ENCODE measurements at regions not wholly inside any gene's neighbourhood (a gene's known extent, or its start where the extent isn't known, plus 50 kb on each side); places are given as distances from the start of the nearest gene placed in this dataset.
"Not testable (repeated sequence)": the region's sequence is repeated elsewhere in the genome, so short reads cannot be mapped to it uniquely, and the experiment has no call there.

DNA sequence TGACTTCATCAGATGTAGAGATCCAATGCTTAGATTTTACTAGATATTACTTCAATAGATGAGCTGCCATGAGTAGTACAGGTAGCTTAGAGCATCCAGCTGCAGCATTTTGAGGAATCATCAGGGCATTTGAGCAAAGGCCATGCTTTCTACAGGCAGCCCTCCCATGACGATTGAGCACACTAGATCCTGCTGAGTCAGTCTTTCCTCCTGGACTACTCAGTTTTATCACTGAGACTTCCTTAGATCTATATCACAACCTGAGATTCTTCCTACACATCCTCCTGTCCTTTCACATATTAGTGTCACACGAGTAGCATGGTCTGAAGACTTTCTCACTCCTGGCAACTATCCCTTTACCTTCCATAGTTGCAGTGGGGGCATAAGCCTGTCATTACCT, 1401.8 kb downstream of the FSCB start:
- no peaks in the 10 kb centered on the region for H3K9me3 ChIP-seq

DNA sequence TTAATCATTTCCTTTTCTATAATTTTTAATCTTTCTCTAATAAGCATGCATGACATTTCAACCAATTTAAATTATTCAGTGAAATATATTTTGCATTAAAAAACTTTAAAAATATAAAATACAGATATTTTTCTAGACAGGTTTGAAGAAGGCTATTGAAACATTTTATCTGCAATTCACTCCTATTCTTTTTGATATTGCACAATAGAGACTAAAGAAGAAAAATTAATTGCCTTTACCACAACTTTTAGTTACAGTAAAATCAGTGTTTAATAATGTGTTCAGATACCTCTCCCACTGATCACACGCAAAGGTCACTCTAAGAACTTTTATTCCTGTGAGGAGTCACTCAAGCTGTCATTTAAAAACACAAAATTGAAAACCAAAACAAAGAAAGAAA, 1416.7 kb downstream of the FSCB start:
- intact Hi-C loops (cut with DNase I): no loop called here
- Histone ChIP-seq H3K4me1 (no peaks in the 10 kb centered on the region), H3K4me3 (no peak overlapping the region), H3K27ac (no peak overlapping the region), H3K9me3 (peaks cover 0 to 5% of the 10 kb centered on the region in 2 donors), H3K36me3 (no peaks in the 10 kb centered on the region), H3K27me3 (no peaks in the 10 kb centered on the region)
- TF ChIP-seq, protein P1, sequence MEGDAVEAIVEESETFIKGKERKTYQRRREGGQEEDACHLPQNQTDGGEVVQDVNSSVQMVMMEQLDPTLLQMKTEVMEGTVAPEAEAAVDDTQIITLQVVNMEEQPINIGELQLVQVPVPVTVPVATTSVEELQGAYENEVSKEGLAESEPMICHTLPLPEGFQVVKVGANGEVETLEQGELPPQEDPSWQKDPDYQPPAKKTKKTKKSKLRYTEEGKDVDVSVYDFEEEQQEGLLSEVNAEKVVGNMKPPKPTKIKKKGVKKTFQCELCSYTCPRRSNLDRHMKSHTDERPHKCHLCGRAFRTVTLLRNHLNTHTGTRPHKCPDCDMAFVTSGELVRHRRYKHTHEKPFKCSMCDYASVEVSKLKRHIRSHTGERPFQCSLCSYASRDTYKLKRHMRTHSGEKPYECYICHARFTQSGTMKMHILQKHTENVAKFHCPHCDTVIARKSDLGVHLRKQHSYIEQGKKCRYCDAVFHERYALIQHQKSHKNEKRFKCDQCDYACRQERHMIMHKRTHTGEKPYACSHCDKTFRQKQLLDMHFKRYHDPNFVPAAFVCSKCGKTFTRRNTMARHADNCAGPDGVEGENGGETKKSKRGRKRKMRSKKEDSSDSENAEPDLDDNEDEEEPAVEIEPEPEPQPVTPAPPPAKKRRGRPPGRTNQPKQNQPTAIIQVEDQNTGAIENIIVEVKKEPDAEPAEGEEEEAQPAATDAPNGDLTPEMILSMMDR (IDR thresholded peaks at IDR 0.05): no peak
- ATAC-seq (no peak), DNase-seq (no peak)

More for the DNA sequence above, 1401.8 kb downstream of the FSCB start:
- H3K4me3 ChIP-seq: no peak overlapping the region
- ATAC-seq (no peak), DNase-seq (no peak)
- no peaks in the 10 kb centered on the region for H3K36me3 ChIP-seq
- TF ChIP-seq, protein P1 (IDR thresholded peaks at IDR 0.05): no peak
- no peak overlapping the region for H3K27ac ChIP-seq
- H3K27me3 ChIP-seq: no peaks in the 10 kb centered on the region
- intact Hi-C loops (cut with DNase I): no loop called here
- H3K4me1 ChIP-seq: no peaks in the 10 kb centered on the region

DNA sequence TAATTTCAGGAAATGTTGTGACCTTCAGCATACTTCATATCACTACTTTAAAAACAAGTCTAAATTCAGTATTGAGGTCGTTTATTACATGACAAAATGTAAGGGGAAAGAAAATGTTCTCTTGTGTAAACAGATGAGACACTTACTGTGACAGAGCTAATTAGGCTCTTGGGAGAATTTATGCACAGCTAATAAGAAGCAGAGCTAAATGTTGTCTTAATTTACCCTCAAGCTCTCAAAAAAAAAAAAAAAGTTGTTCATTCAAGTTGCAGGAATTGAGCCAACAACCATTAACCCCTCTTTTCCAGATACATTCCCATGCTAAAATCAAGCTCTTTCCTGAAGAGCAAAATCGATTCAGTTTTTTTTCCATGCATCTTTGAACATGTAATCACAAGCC, 1419.4 kb downstream of the FSCB start:
- Histone ChIP-seq H3K27ac (no peak overlapping the region), H3K4me1 (no peaks in the 10 kb centered on the region), H3K9me3 (peaks cover 0 to 4% of the 10 kb centered on the region in 2 donors), H3K4me3 (no peak overlapping the region), H3K27me3 (no peaks in the 10 kb centered on the region), H3K36me3 (no peaks in the 10 kb centered on the region)
- TF ChIP-seq, protein P1 (IDR thresholded peaks at IDR 0.05): no peak
- intact Hi-C loops (cut with DNase I): no loop called here
- no peak for ATAC-seq
- DNase-seq: no peak

DNA sequence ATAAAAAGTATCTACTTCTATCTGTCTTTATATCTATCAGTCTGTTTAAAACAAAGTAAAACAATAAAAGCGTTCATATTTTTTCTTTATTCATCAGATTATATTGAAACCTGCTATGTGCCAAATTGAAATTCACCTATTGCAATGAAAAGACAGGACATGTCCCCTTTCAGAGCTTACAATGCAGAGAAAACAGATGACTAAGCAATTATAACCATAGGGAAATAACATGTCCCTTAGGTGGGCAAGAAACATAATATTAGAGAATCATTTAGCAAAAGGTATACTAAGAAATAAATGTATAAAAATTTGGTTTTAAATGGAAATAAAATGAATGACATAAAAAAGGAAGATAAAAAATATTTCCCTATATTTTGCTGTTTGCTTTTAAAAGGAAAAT, 1421.3 kb downstream of the FSCB start:
- DNase-seq: no peak
- Histone ChIP-seq H3K36me3 (no peaks in the 10 kb centered on the region), H3K4me1 (no peaks in the 10 kb centered on the region), H3K27me3 (no peaks in the 10 kb centered on the region), H3K9me3 (peaks cover 0 to 3% of the 10 kb centered on the region in 2 donors), H3K4me3 (no peak overlapping the region), H3K27ac (no peak overlapping the region)
- ATAC-seq: no peak
- intact Hi-C loops (cut with DNase I): no loop called here
- TF ChIP-seq, protein P1 (IDR thresholded peaks at IDR 0.05): no peak

DNA sequence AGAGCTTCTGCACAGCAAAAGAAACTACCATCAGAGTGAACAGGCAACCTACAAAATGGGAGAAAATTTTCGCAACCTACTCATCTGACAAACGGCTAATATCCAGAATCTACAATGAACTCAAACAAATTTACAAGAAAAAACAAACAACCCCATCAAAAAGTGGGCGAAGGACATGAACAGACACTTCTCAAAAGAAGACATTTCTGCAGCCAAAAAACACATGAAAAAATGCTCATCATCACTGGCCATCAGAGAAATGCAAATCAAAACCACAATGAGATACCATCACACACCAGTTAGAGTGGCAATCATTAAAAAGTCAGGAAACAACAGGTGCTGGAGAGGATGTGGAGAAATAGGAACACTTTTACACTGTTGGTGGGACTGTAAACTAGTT, 1439.7 kb downstream of the FSCB start:
- H3K9me3 ChIP-seq; H3K4me1 ChIP-seq; H3K27me3 ChIP-seq; DNase-seq; H3K4me3 ChIP-seq; intact Hi-C loops (cut with DNase I); ATAC-seq; H3K27ac ChIP-seq; H3K36me3 ChIP-seq: not testable (repeated sequence)

DNA sequence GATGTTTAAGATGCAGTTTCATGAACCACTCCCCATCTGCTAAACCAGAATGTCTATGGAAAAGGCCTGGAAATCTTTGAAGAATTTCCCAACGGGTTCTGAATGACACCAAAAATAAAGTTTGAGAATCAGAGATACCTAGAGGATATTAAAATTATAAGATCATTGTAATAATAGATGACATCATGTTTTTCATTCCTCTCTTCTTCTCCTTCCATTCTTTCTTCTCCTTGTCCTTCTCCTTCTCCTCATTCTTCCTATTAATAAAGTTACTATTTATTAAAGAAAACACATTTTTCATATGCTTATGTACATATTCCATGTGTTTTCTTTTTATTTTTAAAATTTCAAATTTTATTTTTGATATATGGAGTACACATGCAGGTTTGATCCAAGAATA, 1449.4 kb downstream of the LRFN5 start:
- TF ChIP-seq, protein P1 (IDR thresholded peaks at IDR 0.05): no peak
- Histone ChIP-seq H3K4me1 (no peaks in the 10 kb centered on the region), H3K27ac (no peak overlapping the region), H3K9me3 (no peaks in the 10 kb centered on the region), H3K4me3 (no peak overlapping the region), H3K27me3 (no peaks in the 10 kb centered on the region), H3K36me3 (no peaks in the 10 kb centered on the region)
- DNase-seq (no peak), ATAC-seq (no peak)
- intact Hi-C loops (cut with DNase I): no loop called here
